HepG2 (cell line): ENCODE measurements at regions not wholly inside any gene's neighbourhood (a gene's known extent, or its start where the extent isn't known, plus 50 kb on each side); places are given as distances from the start of the nearest gene placed in this dataset.

ENCODE experiments used
- AKAP8 ChIP-seq: sonication (generic); formaldehyde crosslinking; IDR thresholded peaks from 2 replicates; pipeline ENCODE4 v1.5.1; 2020; ENCODE audit warnings: mild to moderate bottlenecking, missing genetic modification reagents
- BRCA1 ChIP-seq: sonication (generic); formaldehyde crosslinking; IDR thresholded peaks from 2 replicates; pipeline ENCODE4 v1.4.0; 2020; ENCODE audit warnings: missing genetic modification reagents
- DNMT1 ChIP-seq: sonication (generic); formaldehyde crosslinking; IDR thresholded peaks from 2 replicates; pipeline ENCODE4 v1.5.1; 2020; ENCODE audit warnings: mild to moderate bottlenecking, missing genetic modification reagents
- ELF4 ChIP-seq: sonication (generic); formaldehyde crosslinking; IDR thresholded peaks from 2 replicates; pipeline ENCODE4 v1.5.0; 2020; ENCODE audit warnings: missing genetic modification reagents, mild to moderate bottlenecking, moderate library complexity, borderline replicate concordance
- EP300 ChIP-seq, 3 experiments: sonication (generic) in 1 of 3; formaldehyde crosslinking in 1 of 3; IDR thresholded peaks; 2 replicates each; pipeline versions ENCODE4 v1.5.1 to v1.6.1; 2011 to 2020; ENCODE audit warnings: low read depth in 2 of 3, low read length in 2 of 3, borderline replicate concordance in 1 of 3, improper control_type of control experiment in 1 of 3, mild to moderate bottlenecking in 1 of 3, missing genetic modification reagents in 1 of 3, moderate library complexity in 1 of 3
- KAT2B ChIP-seq: fragments of 150-350 bp; IDR thresholded peaks from 2 replicates; pipeline ENCODE4 v1.6.1; 2014; ENCODE audit warnings: low read depth, low read length, borderline replicate concordance
- KLF9 ChIP-seq: IDR thresholded peaks from 2 replicates; pipeline ENCODE4 v1.6.1; 2016; ENCODE audit warnings: low read depth
- PAX8 ChIP-seq: sonication (generic); formaldehyde crosslinking; IDR thresholded peaks from 2 replicates; pipeline ENCODE4 v1.8.0; 2022; ENCODE audit warnings: mild to moderate bottlenecking, missing genetic modification reagents, borderline replicate concordance
- SMYD3 ChIP-seq: sonication (generic); formaldehyde crosslinking; IDR thresholded peaks from 2 replicates; pipeline ENCODE4 v1.8.1; 2023; ENCODE audit warnings: mild to moderate bottlenecking, missing genetic modification reagents
- STAT6 ChIP-seq: sonication (generic); formaldehyde crosslinking; IDR thresholded peaks from 2 replicates; pipeline ENCODE4 v1.4.0; 2020; ENCODE audit warnings: missing genetic modification reagents, mild to moderate bottlenecking, borderline replicate concordance
- TFDP2 ChIP-seq: sonication (generic); formaldehyde crosslinking; IDR thresholded peaks from 2 replicates; pipeline ENCODE4 v1.4.0; 2020; ENCODE audit warnings: missing genetic modification reagents
- ZBTB26 ChIP-seq: IDR thresholded peaks from 2 replicates; pipeline ENCODE4 v1.6.1; 2016; ENCODE audit warnings: missing compliant biosample characterization, missing genetic modification reagents, borderline replicate concordance
- ZBTB7B ChIP-seq: sonication (generic); formaldehyde crosslinking; IDR thresholded peaks from 2 replicates; pipeline ENCODE4 v1.4.0; 2020; ENCODE audit warnings: missing genetic modification reagents
- ZFP90 ChIP-seq: sonication (generic); formaldehyde crosslinking; IDR thresholded peaks from 2 replicates; pipeline ENCODE4 v1.8.0; 2022; ENCODE audit warnings: missing genetic modification reagents, mild to moderate bottlenecking, inconsistent platforms, borderline replicate concordance
- ZFX ChIP-seq: sonication (generic); formaldehyde crosslinking; IDR thresholded peaks from 2 replicates; pipeline ENCODE4 v1.4.0; 2020; ENCODE audit warnings: mild to moderate bottlenecking, low read depth, missing genetic modification reagents, moderate library complexity
- ZNF207 ChIP-seq: fragments of 450-650 bp; IDR thresholded peaks from 2 replicates; pipeline ENCODE4 v1.6.1; 2016; ENCODE audit warnings: antibody characterized with exemption, borderline replicate concordance
- ZNF234 ChIP-seq: sonication (generic); formaldehyde crosslinking; conservative IDR thresholded peaks from 2 replicates; pipeline ENCODE4 v1.5.1; 2020; ENCODE audit warnings: mild to moderate bottlenecking, missing genetic modification reagents
- ZNF280D ChIP-seq: sonication (generic); formaldehyde crosslinking; IDR thresholded peaks from 2 replicates; pipeline ENCODE4 v1.5.1; 2020; ENCODE audit warnings: mild to moderate bottlenecking, missing genetic modification reagents
- ZNF496 ChIP-seq: sonication (generic); formaldehyde crosslinking; IDR thresholded peaks from 2 replicates; pipeline ENCODE4 v1.8.1; 2023; ENCODE audit warnings: mild to moderate bottlenecking, moderate library complexity, missing genetic modification reagents; ENCODE audit not compliant: insufficient replicate concordance
- ZNF546 ChIP-seq: sonication (generic); formaldehyde crosslinking; conservative IDR thresholded peaks from 2 replicates; pipeline ENCODE4 v1.8.1; 2023; ENCODE audit warnings: mild to moderate bottlenecking, missing genetic modification reagents
- ZNF761 ChIP-seq: sonication (generic); formaldehyde crosslinking; conservative IDR thresholded peaks from 2 replicates; pipeline ENCODE4 v1.4.0; 2020; ENCODE audit warnings: mild to moderate bottlenecking, missing genetic modification reagents

- TF ChIP-seq TFDP2 (CRISPR knock-in tag): no peak
- TF ChIP-seq PAX8 (CRISPR knock-in tag): no peak
- TF ChIP-seq ZBTB26 (CRISPR knock-in tag): no peak
- TF ChIP-seq EP300 (IDR thresholded peaks at IDR 0.05; ENCODE audit: low read depth in 2 of 2, low read length in 2 of 2): peak in 1 of 2 experiments; percentile 53; a peak in 2 of 4 replicates
- no peak for TF ChIP-seq EP300 (CRISPR knock-in tag; IDR thresholded peaks at IDR 0.05; ENCODE audit: borderline replicate concordance)
- no peak for TF ChIP-seq ZFP90 (CRISPR knock-in tag)
- no peak for TF ChIP-seq ZBTB7B (CRISPR knock-in tag)
- no peak for TF ChIP-seq DNMT1 (CRISPR knock-in tag)
- no peak for TF ChIP-seq ZFX
- no peak for TF ChIP-seq ZNF546 (CRISPR knock-in tag)
- TF ChIP-seq ZNF496 (CRISPR knock-in tag): no peak
- TF ChIP-seq ELF4 (CRISPR knock-in tag): no peak
- TF ChIP-seq KAT2B: no peak
- no peak for TF ChIP-seq ZNF207
- TF ChIP-seq KLF9 (CRISPR knock-in tag): no peak
- no peak for TF ChIP-seq SMYD3 (CRISPR knock-in tag)
- no peak for TF ChIP-seq ZNF234 (CRISPR knock-in tag)
- no peak for TF ChIP-seq AKAP8 (CRISPR knock-in tag)
- TF ChIP-seq STAT6 (CRISPR knock-in tag): no peak
- TF ChIP-seq BRCA1 (CRISPR knock-in tag): no peak
- TF ChIP-seq ZNF280D (CRISPR knock-in tag): no peak
- no peak for TF ChIP-seq ZNF761 (CRISPR knock-in tag)
Measured at GRCh38 chr3:187828579-187829452, 83.5 kb upstream of the BCL6 start (continued).
